ENCODE measurements at regions not wholly inside any gene's neighbourhood (a gene's known extent, or its start where the extent isn't known, plus 50 kb on each side); places are given as distances from the start of the nearest gene placed in this dataset.

GRCh38 chr2:144824306-144825080, 304.6 kb upstream of the ZEB2 start:
- TF ChIP-seq, protein P1, sequence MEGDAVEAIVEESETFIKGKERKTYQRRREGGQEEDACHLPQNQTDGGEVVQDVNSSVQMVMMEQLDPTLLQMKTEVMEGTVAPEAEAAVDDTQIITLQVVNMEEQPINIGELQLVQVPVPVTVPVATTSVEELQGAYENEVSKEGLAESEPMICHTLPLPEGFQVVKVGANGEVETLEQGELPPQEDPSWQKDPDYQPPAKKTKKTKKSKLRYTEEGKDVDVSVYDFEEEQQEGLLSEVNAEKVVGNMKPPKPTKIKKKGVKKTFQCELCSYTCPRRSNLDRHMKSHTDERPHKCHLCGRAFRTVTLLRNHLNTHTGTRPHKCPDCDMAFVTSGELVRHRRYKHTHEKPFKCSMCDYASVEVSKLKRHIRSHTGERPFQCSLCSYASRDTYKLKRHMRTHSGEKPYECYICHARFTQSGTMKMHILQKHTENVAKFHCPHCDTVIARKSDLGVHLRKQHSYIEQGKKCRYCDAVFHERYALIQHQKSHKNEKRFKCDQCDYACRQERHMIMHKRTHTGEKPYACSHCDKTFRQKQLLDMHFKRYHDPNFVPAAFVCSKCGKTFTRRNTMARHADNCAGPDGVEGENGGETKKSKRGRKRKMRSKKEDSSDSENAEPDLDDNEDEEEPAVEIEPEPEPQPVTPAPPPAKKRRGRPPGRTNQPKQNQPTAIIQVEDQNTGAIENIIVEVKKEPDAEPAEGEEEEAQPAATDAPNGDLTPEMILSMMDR (IDR thresholded peaks at IDR 0.05), result no peak
- no peak for TF ChIP-seq POLR2A (IDR thresholded peaks at IDR 0.05)

Measured in Peyer's patch (tissue), 4 donors.